ENCODE measurements at regions not wholly inside any gene's neighbourhood (a gene's known extent, or its start where the extent isn't known, plus 50 kb on each side); places are given as distances from the start of the nearest gene placed in this dataset.
A peak's percentile ranks its signal among the peaks of the same experiment; 100 is the strongest.

DNA sequence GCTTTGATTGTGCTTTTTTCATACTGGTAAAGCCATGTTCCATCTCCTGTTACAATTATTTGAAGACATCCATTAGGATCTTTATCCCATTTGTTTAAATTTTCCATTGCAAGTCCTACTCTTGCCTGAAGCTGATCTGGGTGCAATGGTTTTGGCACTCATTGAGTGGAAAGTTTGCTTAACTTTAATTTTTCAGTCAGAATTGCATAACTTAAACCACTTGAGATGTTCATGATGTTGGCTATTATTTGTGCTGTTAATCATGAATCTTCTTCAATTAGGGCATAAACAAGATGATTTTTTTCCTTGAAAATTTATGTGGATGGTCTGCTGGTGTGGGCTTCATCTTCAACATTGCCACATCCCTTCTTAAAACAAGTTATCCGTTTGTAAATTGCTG is 180.1 kb downstream of the ST6GAL2 start:
- DNase-seq (ENCODE audit: low read depth in 4 of 4, low spot score in 2 of 4): no peak

DNA sequence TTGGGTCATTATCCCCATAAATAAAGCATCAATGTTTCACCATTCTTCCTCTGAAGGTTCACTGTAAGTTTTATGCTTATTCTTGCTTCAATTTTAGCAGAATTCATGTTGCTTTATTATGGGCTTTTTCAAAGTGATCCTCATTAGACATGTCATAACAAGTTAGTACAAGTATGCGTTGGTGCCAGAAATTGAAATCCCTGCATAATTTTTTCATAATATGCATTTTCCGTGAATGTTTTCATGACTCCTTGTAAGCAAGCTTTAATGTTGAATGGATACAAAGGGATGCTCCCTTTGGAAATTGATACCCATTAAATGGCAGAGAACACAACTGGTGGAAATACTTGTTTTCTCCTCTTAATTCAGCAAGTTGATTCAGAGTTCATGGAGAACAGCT is 179.7 kb downstream of the ST6GAL2 start:
- DNase-seq (ENCODE audit: low read depth in 4 of 4, low spot score in 2 of 4): no peak

DNA sequence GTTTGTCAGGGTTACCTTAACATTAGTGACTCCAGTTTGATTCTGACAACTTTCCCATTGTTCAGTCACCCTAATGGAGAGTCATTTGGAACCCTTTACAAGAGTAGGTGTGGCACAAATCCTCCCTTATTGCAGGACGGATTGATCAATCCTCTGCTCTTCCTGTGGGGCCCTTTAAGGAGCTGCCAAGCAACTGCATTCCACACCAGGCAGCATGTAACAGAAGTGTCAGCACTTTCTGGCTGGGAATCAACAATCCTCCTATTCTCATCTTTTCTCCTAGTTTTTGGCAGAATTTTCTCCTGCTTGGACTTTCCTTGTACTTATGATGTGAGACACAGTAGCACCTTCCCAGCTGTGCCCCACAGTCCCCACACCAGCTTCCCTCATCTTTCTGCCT is 177.8 kb downstream of the ST6GAL2 start:
- no peak for DNase-seq (ENCODE audit: low read depth in 4 of 4, low spot score in 2 of 4)

DNA sequence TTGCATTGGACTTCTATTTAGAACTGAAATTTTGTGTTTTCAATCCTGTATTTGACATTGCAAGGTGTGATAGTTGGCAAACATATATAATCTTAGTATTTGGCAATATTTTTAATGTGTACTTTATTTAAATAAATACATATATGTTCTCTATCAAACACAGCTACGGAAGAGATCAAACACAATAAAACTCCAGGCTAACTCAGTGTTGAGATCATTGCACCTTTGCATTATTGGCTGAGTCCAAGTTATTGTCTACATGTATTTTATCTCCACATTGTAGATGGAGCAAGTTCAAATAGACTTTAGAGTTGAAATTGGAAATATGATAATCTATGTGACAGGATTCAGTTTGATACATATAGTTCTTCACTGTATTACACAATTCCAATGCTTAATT is 176.7 kb downstream of the ST6GAL2 start:
- no peak for DNase-seq (ENCODE audit: low read depth in 4 of 4, low spot score in 2 of 4)

DNA sequence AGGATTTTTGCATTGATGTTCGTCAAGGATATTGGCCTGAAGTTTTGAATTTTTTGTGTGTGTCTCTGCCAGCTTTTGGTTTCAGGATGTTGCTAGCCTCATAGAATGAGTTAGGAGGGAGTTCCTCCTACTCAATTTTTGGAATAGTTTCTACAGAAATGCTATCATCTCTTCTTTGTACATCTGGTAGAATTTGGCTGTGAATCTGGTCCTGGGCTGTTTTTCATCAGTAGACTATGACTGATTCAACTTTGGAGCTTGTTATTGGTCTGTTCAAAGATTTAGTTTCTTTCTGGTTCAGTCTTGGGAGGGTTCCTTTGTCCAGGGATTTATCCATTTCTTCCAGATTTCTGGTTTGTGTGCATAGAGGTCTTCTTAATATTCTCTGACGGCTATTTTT is 166.7 kb downstream of the ST6GAL2 start:
- DNase-seq (ENCODE audit: low read depth in 4 of 4, low spot score in 2 of 4): no peak

DNA sequence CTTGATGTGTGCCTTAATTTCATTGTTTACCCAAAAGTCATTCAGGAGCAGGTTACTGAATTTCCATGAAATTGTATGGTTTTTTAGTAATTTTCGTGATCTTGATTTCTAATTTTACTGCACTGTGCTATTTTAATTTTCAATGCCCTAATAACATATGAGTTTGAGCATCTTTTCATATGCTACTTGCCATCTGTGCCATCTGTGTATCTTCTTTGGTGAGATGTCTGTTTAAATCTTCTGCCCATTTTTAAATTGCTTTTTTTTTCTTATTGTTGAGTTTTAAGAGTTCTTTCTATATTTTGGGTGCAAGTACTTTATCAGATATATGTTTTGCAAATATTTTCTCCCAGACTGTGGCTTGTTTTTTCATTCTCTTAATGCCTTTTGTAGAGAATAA is 165.9 kb downstream of the ST6GAL2 start:
- no peak for DNase-seq (ENCODE audit: low read depth in 4 of 4, low spot score in 2 of 4)

DNA sequence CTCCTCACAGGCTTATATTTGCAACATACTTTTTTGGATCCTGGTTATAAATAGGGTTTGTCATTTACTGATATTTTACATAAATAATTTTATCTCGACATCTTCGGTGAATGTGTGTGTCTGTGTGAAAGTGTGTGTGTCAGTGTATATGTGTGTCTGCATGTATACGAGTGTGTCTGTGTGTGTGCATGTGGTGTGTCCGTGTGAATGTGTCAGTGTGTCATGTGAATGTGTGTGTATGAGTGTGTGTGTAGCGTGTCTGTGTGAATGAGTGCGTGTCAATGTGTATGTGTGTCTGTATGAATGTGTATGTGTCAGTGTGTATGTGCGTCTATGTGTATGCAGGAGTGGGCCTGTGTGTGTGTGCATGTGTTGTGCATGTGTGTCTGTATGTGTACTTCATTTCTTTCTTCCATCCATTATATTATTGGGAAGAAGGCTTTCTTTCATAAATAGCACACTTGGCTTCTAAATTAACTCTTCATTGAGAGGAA is 161.6 kb downstream of the ST6GAL2 start:
- no peak for DNase-seq (ENCODE audit: low read depth in 4 of 4, low spot score in 2 of 4)

DNA sequence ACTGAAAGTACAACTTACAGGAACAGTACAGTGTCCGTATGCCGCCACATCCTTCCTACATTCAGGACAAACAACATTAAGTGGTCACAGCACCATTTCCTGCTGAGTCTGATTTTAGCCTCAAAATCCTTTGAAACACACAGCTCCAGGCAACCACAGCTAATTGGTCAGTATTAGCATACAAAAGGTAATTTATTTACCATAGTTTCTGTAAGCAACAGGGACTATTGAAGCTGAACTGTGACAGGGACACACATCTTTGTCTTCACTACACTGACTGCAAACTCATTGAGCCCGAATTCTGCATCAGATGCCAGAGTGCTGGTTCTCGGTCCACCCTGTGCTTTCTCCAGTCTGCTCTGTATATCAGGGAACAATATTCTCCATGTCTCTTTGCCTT is 151.8 kb downstream of the ST6GAL2 start:
- DNase-seq (ENCODE audit: low read depth in 4 of 4, low spot score in 2 of 4): no peak

DNA sequence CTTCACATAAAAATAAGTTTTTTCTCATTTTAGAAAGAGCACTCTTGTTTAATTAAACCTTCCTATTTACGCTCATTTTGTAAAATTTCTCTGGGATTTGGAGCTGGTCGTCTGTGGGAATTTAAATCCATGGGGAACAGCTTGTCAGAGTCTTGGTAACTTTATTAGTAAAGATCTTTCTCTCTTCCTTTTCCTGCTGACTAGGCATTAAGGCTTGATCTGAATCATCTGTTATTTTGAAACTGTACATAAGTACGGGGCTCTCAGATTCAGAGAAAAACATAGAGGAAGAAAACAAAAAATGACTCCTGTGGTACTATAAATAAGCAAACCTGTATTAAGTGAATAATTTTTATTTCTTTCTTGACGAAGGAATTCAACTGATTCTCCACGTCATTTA is 150.2 kb downstream of the ST6GAL2 start:
- DNase-seq (ENCODE audit: low read depth in 4 of 4, low spot score in 2 of 4): no peak

DNA sequence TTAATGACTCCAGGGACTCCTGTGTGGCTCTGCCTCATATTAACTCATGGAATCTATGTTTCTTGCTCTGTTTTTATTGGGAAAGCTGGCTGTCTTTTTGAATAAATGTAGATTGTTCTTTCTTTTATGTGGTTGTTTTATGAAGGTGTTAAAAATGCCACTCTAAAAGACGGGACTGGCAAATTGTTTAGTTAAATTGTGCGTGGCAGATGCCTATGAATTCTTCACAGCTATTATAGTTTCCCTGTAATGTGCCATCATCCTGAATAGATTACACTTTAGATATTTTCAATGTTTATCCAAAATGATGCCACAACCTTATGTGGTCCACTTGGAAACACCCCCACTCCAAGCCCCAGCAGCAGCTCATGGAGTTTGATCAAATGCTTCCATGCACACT is 149.7 kb downstream of the ST6GAL2 start:
- no peak for DNase-seq (ENCODE audit: low read depth in 4 of 4, low spot score in 2 of 4)

DNA sequence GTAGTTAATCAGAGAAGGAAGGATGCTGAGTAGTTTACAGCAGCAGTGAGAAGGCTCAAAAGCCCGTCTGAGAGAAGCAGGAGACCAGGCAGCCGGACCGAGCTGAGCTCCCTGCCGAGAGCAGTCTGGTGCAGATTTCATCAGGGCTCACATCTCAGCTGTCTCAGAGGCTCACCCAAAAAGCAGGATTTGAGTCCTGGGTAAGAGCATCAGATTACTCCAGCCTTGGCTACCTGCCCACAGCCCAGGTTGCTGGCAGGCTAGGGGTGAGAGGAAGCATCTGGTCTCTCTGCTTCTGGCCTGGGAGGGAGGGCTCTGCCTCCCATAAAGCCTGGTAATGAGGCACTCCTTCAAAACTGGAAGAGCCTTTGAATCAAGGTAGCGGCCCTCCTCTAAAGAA is 140.5 kb downstream of the ST6GAL2 start:
- DNase-seq (ENCODE audit: low read depth in 4 of 4, low spot score in 2 of 4): peak in 3 of 4 donors; percentile 7 to 25 (median 16)

DNA sequence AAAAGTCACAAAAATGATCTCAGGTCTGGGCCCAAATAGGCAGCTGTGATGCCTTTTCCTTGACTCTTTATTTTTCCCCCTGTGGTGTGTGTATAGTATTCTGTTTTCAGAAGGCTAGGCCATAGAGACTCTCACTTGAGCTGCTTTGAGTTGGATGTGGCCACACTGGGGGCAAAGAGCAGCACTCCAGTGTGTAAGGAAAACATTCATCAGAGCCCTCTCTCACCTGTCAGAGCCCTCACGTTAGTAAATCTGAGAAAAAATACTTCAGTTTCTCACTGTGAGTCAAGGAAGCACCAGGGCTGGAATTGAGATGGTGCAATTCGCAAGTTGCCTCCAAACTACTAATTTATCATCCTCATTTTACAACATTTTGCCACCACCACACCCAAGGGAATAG is 136.1 kb downstream of the ST6GAL2 start:
- DNase-seq (ENCODE audit: low read depth in 4 of 4, low spot score in 2 of 4): no peak

All from left renal cortex interstitium (tissue), 4 donors.